T-cell (primary cell): ENCODE measurements at regions not wholly inside any gene's neighbourhood (a gene's known extent, or its start where the extent isn't known, plus 50 kb on each side); places are given as distances from the start of the nearest gene placed in this dataset.
"Not testable (repeated sequence)": the region's sequence is repeated elsewhere in the genome, so short reads cannot be mapped to it uniquely, and the experiment has no call there.

Experiments
- ATAC-seq, 4 experiments: fragments of 200-7000 bp in 3 of 4; fragments of 150-1000 bp in 1 of 4; cut with Tn5 transposase; replicated peaks in 1 of 4; 1 replicate in 3 of 4; 2 replicates in 1 of 4; pipeline ENCODE4 v1.10.0; 2021; ENCODE audit warnings: moderate library complexity in 3 of 4, mild to moderate bottlenecking in 2 of 4, moderate number of reproducible peaks in 1 of 4
- CTCF ChIA-PET, 2 donors: fragments of 300-600 bp; sonication (Branson Sonifier 250); formaldehyde crosslinking; loops; one replicate each; lab custom pipeline; 2022; ENCODE audit warnings: antibody characterized with exemption in 2 of 2; lab: Charles Lee
- POLR2A ChIA-PET, 2 donors: fragments of 300-600 bp; sonication (Branson Sonifier 250); formaldehyde crosslinking; loops; one replicate each; lab custom pipeline; 2022; ENCODE audit warnings: antibody characterized with exemption in 2 of 2; lab: Charles Lee
- DNase-seq, 35 experiments: peaks; one replicate each; pipeline versions ENCODE4 v3.0.0 to v3.0.0-alpha.2; 2013 to 2023
- H3K27ac ChIP-seq: one replicate; pipeline ENCODE4 v1.5.1; 2013; ENCODE audit warnings: low read length
- H3K27me3 ChIP-seq, 2 experiments: replicated peaks in 1 of 2; 1 replicate in 1 of 2; 2 replicates in 1 of 2; pipeline versions ENCODE4 v1.6.1 to v1.7.0; 2013; ENCODE audit warnings: low read length in 1 of 2, mixed read lengths in 1 of 2; ENCODE audit not compliant: control insufficient read depth in 2 of 2, insufficient read depth in 2 of 2; ENCODE audit errors: extremely low read depth in 1 of 2
- H3K36me3 ChIP-seq, 2 donors: 1 replicate in 1 of 2; 2 replicates in 1 of 2; pipeline versions ENCODE4 v1.6.1 to v1.7.0; 2013; ENCODE audit warnings: low read length in 1 of 2; ENCODE audit not compliant: control insufficient read depth in 2 of 2, insufficient read depth in 1 of 2; ENCODE audit errors: extremely low read depth in 1 of 2
- H3K4me1 ChIP-seq, 2 experiments: 1 replicate in 1 of 2; 2 replicates in 1 of 2; pipeline versions ENCODE4 v1.6.1 to v1.7.0; 2013; ENCODE audit warnings: low read length in 2 of 2, mixed read lengths in 1 of 2; ENCODE audit not compliant: insufficient read depth in 2 of 2, control insufficient read depth in 1 of 2; ENCODE audit errors: extremely low read depth in 1 of 2
- H3K4me3 ChIP-seq, 2 donors: 1 replicate in 1 of 2; 2 replicates in 1 of 2; pipeline versions ENCODE4 v1.5.1 to v1.7.0; 2013; ENCODE audit warnings: mild to moderate bottlenecking in 2 of 2, low read length in 1 of 2, moderate library complexity in 1 of 2; ENCODE audit not compliant: control insufficient read depth in 1 of 2; ENCODE audit errors: extremely low read depth in 1 of 2
- H3K9me3 ChIP-seq: 2 replicates; pipeline ENCODE4 v1.7.0; 2013
- H3K27ac Mint-ChIP-seq, 2 donors: one replicate each; pipeline ENCODE4 v1.8.0; 2020 to 2021; ENCODE audit warnings: mild to moderate bottlenecking in 2 of 2, mixed read lengths in 2 of 2
- H3K27me3 Mint-ChIP-seq, 2 donors: one replicate each; pipeline ENCODE4 v1.8.0; 2021 to 2022; ENCODE audit warnings: mixed read lengths in 2 of 2
- H3K36me3 Mint-ChIP-seq: one replicate; pipeline ENCODE4 v1.8.0; 2021; ENCODE audit warnings: mixed read lengths
- H3K4me1 Mint-ChIP-seq, 3 donors: one replicate each; pipeline ENCODE4 v1.8.0; 2020 to 2022; ENCODE audit warnings: mixed read lengths in 3 of 3, mild to moderate bottlenecking in 1 of 3
- H3K4me3 Mint-ChIP-seq, 3 donors: one replicate each; pipeline ENCODE4 v1.8.0; 2020 to 2022; ENCODE audit warnings: mild to moderate bottlenecking in 3 of 3, mixed read lengths in 3 of 3, moderate library complexity in 3 of 3
- H3K9me3 Mint-ChIP-seq, 3 donors: one replicate each; pipeline ENCODE4 v1.8.0; 2020 to 2022; ENCODE audit warnings: mixed read lengths in 3 of 3
- WGBS: methylation state at CpG from one replicate; pipeline ENCODE4 v1.1.5; 2013; ENCODE audit warnings: missing lambda C conversion rate; ENCODE audit not compliant: insufficient coverage; 5-methylcytosine and 5-hydroxymethylcytosine counted together

DNA sequence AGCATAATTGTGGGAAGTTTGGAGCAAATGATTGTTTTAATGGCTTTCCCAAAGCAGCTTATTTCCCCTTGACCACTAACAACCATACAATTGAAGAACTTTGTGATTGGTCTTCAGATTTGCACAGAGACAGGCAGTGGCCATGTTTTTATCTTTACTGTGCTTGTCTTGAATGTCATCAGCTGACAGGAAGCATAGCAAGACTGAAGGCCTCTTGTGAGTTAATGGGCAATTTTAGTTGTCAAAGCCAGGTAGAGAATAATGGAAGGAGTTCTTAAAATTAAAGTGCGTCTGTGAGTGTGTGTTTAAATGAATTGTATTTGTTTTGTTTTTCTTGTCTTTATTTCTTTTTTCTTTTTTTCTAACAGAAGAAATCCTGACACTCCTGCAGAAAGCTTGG is 809.9 kb downstream of the TSN start:
- Mint-ChIP-seq H3K4me3 (no peak overlapping the region), H3K9me3 (peaks cover 0 to 7% (median 5%) of the 10 kb centered on the region in 3 donors), H3K27me3 (no peaks in the 10 kb centered on the region), H3K27ac (no peak overlapping the region), H3K36me3 (no peaks in the 10 kb centered on the region), H3K4me1 (no peaks in the 10 kb centered on the region)
- ATAC-seq (no peak), DNase-seq (no peak)
- Histone ChIP-seq H3K36me3 (no peaks in the 10 kb centered on the region), H3K4me3 (no peak overlapping the region), H3K9me3 (no peaks in the 10 kb centered on the region), H3K27me3 (no peaks in the 10 kb centered on the region), H3K27ac (no peak overlapping the region), H3K4me1 (no peaks in the 10 kb centered on the region)
- CTCF ChIA-PET: no interaction called here
- POLR2A ChIA-PET: no interaction called here
- no CpG with 5 or more reads among the region's 1 CpG for WGBS

DNA sequence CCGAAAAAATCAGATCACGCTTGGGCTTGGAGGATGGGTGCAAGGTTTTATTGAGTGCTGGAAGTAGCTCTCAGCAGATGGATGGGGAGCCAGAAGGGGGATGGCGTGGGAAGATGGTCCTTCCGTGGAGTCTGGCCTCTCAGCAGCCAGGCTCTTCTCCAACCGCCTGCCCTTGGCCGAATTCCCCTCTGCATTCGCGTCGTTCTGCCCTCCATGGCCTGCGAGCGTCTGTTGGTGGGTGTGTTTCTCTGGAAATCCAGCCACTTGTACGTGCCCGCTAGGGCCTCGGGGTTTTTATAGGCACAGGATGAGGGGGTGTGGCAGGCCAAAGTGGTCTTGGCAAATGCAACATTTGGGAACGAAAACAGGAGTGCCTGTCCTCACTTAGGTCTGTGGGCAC is 815.2 kb downstream of the TSN start:
- no peak overlapping the region for H3K27ac Mint-ChIP-seq
- H3K27me3 Mint-ChIP-seq: no peaks in the 10 kb centered on the region
- no peaks in the 10 kb centered on the region for H3K4me1 ChIP-seq
- 86% methylated on average over 15 of the region's 15 CpGs for WGBS
- no peak overlapping the region for H3K4me3 Mint-ChIP-seq
- CTCF ChIA-PET: no interaction called here
- POLR2A ChIA-PET: no interaction called here
- DNase-seq: no peak
- H3K27ac ChIP-seq: no peak overlapping the region
- H3K9me3 Mint-ChIP-seq: peaks cover 5 to 8% (median 7%) of the 10 kb centered on the region in 3 donors
- no peaks in the 10 kb centered on the region for H3K9me3 ChIP-seq
- H3K36me3 Mint-ChIP-seq: no peaks in the 10 kb centered on the region
- ATAC-seq: no peak
- no peak overlapping the region for H3K4me3 ChIP-seq
- no peaks in the 10 kb centered on the region for H3K27me3 ChIP-seq
- no peaks in the 10 kb centered on the region for H3K4me1 Mint-ChIP-seq
- no peaks in the 10 kb centered on the region for H3K36me3 ChIP-seq

DNA sequence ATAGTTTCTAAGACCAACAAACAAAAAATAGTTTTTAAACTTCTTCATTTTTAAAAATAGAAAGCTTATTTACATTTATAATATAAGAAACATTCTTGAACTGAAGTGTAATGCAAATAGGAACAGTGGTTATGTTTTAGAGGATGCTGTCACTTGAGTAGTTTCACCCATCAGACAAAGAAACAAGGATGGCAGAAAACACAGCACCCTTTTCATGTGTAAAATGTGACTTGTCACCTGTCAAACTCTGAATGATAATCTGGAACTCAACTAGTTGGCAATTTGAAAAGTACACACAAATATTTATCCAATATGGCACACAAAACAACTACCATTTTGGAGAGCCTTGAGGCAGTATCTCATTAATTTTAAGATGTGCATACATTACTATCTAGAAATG is 816.0 kb downstream of the TSN start:
- H3K36me3 Mint-ChIP-seq, H3K27ac ChIP-seq, DNase-seq, H3K4me3 ChIP-seq, H3K9me3 ChIP-seq, H3K27me3 ChIP-seq, H3K4me3 Mint-ChIP-seq, H3K4me1 ChIP-seq, H3K27ac Mint-ChIP-seq, H3K4me1 Mint-ChIP-seq, H3K36me3 ChIP-seq, ATAC-seq, CTCF ChIA-PET, H3K27me3 Mint-ChIP-seq, POLR2A ChIA-PET, H3K9me3 Mint-ChIP-seq: not testable (repeated sequence)

DNA sequence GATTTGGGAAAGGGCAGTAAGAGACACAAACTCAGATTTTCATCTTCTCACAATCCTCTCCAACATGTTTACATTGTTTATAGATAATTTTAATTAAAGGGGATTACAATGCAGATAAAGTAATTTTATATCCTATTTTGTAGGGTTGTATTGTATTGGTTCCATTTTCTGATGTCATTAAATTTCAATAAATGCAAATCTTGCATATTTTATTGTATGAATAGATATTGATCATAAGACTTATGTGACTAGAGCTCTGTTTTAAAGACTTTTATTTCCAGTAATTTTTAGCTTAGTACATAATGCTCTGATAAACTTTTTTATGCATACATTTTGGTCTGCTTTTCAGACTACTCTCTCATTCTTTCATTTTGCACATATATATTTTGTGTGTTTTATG is 819.6 kb downstream of the TSN start:
- CTCF ChIA-PET: no interaction called here
- Histone ChIP-seq H3K9me3 (no peaks in the 10 kb centered on the region), H3K36me3 (no peaks in the 10 kb centered on the region), H3K4me1 (no peaks in the 10 kb centered on the region), H3K27ac (no peak overlapping the region), H3K27me3 (no peaks in the 10 kb centered on the region), H3K4me3 (no peak overlapping the region)
- no peak overlapping the region for H3K4me3 Mint-ChIP-seq
- no peak overlapping the region for H3K27ac Mint-ChIP-seq
- POLR2A ChIA-PET: interaction anchor here in 1 of 2 donors (0.6 kb wide), 1 partner anchor 101 kb away, joined by 3 read pairs; no protein-coding TSS in a partner anchor
- H3K4me1 Mint-ChIP-seq: no peaks in the 10 kb centered on the region
- ATAC-seq: no peak
- DNase-seq: no peak
- peaks cover 0 to 10% (median 8%) of the 10 kb centered on the region in 3 donors for H3K9me3 Mint-ChIP-seq
- H3K36me3 Mint-ChIP-seq: no peaks in the 10 kb centered on the region
- H3K27me3 Mint-ChIP-seq: no peaks in the 10 kb centered on the region

DNA sequence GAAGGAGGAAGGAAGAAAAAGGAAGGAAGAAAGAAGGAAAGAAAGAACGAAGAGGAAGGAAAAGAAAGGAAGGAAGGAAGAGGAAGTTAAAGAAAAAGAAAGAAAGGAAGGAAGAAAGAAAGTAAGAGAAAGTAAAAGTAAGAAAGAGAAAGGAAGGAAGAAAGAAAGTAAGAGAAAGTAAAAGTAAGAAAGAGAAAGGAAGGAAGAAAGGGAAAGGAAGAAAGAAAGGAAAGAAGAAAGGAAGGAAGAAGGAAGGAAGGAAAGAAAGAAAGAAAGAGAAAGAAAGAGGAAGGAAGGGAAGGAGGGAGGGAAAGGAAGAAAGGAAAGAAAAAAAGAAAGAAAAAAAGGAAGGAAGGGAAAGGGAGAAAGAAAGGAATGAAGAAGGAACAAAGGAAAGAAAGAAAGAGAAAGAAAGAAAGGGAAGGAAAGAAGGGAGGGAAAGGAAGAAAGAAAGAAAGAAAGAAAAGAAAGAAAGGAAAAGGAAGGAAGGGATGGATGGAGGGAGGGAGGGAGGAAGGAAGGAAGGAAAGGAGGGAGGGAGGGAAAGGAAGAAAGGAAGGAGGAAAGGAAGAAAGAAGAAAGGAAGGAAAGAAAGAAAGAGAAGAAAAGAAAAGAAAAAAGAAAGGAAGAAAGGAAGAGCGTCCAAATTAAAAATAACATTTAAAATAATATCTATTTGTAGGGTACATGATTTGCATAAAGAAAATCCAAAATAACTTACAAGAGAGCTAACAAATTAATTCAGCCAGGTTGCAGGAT is 827.9 kb downstream of the TSN start:
- WGBS: 88% methylated on average over 1 of the region's 2 CpGs
- H3K4me3 ChIP-seq: no peak overlapping the region
- H3K27ac ChIP-seq: no peak overlapping the region
- DNase-seq: no peak
- Mint-ChIP-seq H3K27me3 (no peaks in the 10 kb centered on the region), H3K4me3 (no peak overlapping the region), H3K4me1 (no peaks in the 10 kb centered on the region), H3K9me3 (peaks cover 11 to 27% (median 18%) of the 10 kb centered on the region in 3 donors), H3K36me3 (no peaks in the 10 kb centered on the region), H3K27ac (no peak overlapping the region)
- H3K27me3 ChIP-seq: no peaks in the 10 kb centered on the region
- CTCF ChIA-PET: no interaction called here
- no peaks in the 10 kb centered on the region for H3K4me1 ChIP-seq
- ATAC-seq: no peak
- no peaks in the 10 kb centered on the region for H3K36me3 ChIP-seq
- POLR2A ChIA-PET: no interaction called here
- H3K9me3 ChIP-seq: no peaks in the 10 kb centered on the region

DNA sequence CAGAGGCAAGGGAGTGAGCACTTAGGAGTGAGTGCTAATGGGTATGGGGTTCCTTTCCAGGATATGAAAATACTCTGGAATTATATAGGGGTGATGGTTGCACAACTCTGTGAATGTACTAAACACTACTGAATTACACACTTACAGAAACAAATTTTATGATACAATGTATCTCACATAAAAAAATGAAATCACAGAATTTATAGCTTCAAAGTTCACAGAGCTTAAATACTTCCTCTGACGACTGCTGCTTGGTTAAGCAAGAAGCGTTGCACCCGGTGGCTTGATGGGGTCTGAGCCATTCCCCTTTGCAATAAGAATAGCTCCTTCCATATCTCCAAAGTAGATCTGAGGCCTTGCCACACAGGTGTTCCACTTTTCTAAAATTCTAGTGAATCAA is 835.1 kb downstream of the TSN start:
- Mint-ChIP-seq H3K4me1 (no peaks in the 10 kb centered on the region), H3K27me3 (no peaks in the 10 kb centered on the region), H3K4me3 (no peak overlapping the region), H3K27ac (no peak overlapping the region), H3K36me3 (no peaks in the 10 kb centered on the region), H3K9me3 (peaks cover 11 to 22% (median 13%) of the 10 kb centered on the region in 3 donors)
- no peaks in the 10 kb centered on the region for H3K9me3 ChIP-seq
- WGBS: no CpG with 5 or more reads among the region's 3 CpGs
- H3K4me1 ChIP-seq: no peaks in the 10 kb centered on the region
- H3K36me3 ChIP-seq: no peaks in the 10 kb centered on the region
- H3K27me3 ChIP-seq: no peaks in the 10 kb centered on the region
- H3K27ac ChIP-seq: no peak overlapping the region
- DNase-seq: no peak
- CTCF ChIA-PET: no interaction called here
- no peak overlapping the region for H3K4me3 ChIP-seq
- POLR2A ChIA-PET: no interaction called here
- no peak for ATAC-seq

DNA sequence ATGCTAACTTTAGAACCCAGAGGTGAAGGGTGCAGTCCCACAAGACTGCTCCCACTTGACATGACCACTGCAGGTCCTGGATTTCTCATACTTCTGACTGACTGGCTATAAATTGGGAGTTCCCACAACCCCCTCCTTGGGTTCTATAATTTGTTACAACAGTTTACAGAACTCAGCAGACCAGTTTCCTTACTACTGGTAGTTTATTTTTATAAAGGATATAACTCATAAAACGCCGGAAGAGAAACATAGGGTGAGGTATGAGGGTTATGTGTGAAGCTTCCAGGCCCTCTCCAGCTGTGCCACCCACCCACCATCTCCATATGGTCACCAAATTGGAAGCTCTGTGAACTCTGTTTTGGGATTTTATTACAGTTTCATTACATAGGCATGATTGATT is 839.6 kb downstream of the TSN start:
- peaks cover 7 to 13% (median 10%) of the 10 kb centered on the region in 3 donors for H3K9me3 Mint-ChIP-seq
- H3K4me1 ChIP-seq: no peaks in the 10 kb centered on the region
- H3K27me3 Mint-ChIP-seq: no peaks in the 10 kb centered on the region
- CTCF ChIA-PET: no interaction called here
- ATAC-seq (no peak), DNase-seq (no peak)
- no peak overlapping the region for H3K27ac Mint-ChIP-seq
- H3K4me1 Mint-ChIP-seq: no peaks in the 10 kb centered on the region
- no peaks in the 10 kb centered on the region for H3K36me3 Mint-ChIP-seq
- no peak overlapping the region for H3K4me3 ChIP-seq
- no peaks in the 10 kb centered on the region for H3K9me3 ChIP-seq
- no peaks in the 10 kb centered on the region for H3K27me3 ChIP-seq
- no peaks in the 10 kb centered on the region for H3K36me3 ChIP-seq
- H3K27ac ChIP-seq: no peak overlapping the region
- POLR2A ChIA-PET: no interaction called here
- no peak overlapping the region for H3K4me3 Mint-ChIP-seq
- WGBS: no CpG with 5 or more reads among the region's 2 CpGs
